Amniotic epithelial cell (primary cell): ENCODE measurements at regions not wholly inside any gene's neighbourhood (a gene's known extent, or its start where the extent isn't known, plus 50 kb on each side); places are given as distances from the start of the nearest gene placed in this dataset.
"Not testable (repeated sequence)": the region's sequence is repeated elsewhere in the genome, so short reads cannot be mapped to it uniquely, and the experiment has no call there.

Experiments used
- DNase-seq: peaks from one replicate; pipeline ENCODE4 v3.0.0-alpha.2; 2010; ENCODE audit warnings: low read depth

DNA sequence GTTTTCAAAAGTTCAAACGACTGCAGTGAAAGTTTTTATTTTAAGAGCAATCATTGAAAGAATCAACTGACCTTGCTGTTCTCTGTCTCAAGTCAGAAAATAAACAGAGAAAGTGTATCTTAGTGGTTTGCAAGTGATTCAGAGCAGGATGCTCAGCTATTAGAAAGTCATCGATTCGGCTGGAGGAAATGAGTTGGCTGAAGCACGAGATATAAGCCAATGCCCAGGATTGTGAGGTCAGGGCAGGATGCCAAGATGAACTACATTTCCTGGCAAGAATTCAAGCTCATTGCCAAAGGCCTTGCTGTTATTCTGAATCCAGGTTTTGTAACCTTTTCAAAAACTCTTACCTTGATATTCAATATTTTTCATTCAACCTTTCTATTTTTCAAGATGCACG lies 541.4 kb upstream of the BOD1L1 start:
- DNase-seq = peak; percentile 74

DNA sequence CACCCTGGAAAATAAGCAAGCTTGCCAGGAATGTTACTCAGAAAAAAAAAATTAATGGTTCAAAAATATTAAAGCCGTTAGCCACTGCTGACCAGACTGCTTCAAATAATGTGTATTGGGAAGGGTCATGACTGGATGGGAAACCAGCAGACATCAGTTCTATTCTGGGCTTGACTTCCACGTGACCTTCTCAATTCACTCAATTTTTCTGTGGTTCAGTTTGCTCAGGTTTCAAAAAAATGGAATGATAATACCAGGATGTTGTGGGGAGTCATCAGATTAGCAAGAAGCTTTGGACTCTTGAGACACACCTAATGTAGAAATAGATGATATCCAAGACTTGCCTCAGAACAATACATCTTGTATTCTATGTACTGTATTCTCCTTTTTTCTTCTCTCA lies 541.9 kb upstream of the BOD1L1 start:
- DNase-seq = peak; percentile 72

DNA sequence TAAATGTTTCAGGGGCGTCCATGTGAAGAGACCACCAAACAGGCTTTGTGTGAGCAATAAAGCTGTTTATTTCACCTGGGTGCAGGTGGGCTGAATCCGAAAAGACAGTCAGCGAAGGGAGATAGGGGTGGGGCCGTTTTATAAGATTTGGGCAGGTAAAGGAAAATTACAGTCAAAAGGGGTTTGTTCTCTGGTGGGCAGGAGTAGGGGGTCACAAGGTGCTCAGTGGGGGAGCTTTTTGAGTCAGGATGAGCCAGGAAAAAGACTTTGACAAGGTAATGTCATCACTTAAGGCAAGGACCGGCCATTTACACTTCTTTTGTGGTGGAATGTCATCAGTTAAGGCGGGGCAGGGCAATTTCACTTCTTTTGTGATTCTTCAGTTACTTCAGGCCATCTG lies 542.4 kb upstream of the BOD1L1 start:
- not testable (repeated sequence) for DNase-seq

DNA sequence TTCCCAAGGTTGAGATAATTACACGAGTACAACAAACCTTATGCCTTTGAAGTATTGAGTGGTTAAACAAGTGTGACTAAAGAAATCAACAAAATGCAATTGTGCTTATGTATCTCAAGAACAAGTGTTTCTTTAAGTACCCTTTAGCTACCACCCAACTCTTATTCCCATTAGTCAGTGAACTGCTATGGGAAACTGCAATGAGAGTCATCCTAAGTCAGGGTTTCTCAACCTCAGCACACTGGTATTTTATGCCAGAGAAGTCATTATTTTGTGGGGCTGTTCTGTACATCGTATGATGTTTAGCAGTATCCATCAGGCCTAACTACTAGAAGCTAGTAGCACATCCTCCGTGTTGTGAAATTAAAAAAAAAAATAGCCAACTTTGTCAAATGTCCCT lies 549.1 kb upstream of the BOD1L1 start:
- no peak for DNase-seq

DNA sequence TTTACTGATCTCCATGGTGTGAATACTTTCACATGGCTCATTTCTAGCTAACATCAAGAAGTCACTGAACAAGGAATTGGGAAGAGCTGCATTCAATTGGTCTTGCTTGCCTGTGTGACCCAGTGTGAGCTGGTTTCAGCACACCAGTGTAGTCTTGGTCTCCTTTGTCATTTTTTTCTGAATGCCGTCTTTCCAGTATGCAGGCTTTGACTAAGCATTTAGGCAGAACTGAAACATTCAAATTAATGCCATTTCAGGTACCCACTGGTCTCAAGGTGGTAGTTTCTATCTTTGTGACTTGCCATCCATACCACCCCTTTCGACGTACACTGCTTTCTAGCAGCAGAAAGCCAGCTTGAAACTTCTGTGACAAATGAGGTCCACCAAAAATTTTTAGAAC lies 550.5 kb upstream of the BOD1L1 start:
- no peak for DNase-seq

DNA sequence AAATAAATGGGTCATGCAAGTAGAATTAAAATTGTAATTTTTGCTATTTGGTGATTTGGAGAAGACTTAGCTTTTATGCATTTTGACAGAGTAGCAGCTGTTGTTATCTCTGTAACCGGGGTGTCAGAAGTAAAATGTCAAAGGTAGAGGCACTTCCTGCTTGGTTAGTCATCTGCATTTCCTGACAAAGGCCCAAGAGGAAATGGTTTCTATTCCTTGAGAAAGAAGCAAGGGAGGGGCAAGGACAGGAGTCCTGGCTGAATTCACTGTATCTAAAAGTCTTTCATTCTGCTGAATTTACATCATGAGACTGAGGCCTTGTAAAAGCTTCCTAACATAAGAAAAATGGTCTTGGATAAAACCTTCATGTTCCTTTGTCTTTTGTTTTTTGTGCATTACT lies 550.9 kb upstream of the BOD1L1 start:
- peak; percentile 7 for DNase-seq

DNA sequence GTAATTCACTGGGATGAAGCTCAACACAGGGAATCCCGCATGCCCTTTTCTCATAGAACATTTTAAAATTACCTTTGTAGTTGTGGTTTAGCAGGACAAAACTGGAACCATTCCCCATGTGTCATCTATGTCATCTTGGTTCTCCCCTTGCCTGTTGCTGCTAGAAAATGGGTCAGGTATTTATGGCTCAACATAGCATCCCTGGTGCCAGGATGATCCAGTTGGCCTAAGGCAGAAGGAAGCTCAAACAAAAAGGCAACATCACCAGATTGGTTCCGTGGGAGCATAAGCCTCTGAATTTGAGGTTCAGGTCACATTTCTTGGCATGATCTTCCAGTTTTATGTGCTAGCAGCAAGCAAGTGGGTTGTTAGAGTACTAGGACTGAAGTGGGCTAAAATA lies 552.6 kb upstream of the BOD1L1 start:
- DNase-seq = no peak

DNA sequence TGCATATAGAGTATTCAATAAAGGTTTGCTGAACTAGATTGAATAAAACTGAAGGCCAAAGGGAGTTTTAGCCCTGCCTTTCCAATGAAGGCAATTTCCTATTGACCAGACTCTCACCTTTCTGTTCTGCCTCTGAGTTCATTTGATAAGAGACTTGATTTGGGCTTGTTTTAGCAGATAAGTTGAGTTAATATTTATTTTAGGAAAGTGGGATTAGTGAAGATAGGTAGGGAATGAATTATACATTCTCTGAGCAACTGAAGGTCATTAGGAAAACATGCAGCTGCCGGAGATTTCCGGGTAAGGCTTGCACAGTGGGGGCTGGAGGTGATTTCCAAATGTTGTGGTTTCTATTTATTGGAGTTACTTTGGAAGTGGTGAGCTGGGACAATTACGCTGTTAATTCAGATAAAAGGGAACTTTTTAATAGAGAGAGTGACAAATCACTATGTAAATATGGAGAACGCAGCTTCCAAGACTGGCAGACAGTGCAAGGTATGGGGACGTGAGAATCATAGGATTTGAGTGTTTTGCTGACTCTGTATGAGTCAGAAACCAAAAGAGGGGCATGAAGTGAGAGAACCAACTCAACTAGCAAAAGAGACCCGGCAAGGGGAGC lies 553.6 kb upstream of the BOD1L1 start:
- DNase-seq = peak; percentile 15

DNA sequence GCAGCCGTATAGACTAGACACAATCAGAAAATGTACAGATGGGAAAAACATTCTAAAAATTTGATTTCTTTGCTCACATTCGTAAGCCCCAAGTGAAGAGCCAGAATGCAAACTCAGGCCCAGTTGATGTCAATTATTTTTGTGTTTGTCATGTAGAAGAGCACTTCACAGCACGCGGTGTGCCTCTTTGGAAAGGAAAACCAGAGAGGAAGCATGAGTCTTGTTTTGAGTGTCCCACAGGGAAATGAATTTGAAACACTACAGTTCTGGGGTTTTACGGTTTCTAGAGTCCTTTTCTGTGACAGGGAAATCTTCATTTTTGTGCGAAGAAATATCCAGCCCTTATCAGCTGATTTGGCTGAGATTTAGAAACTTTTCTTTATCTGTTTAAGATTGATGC lies 554.6 kb upstream of the BOD1L1 start:
- DNase-seq = no peak

DNA sequence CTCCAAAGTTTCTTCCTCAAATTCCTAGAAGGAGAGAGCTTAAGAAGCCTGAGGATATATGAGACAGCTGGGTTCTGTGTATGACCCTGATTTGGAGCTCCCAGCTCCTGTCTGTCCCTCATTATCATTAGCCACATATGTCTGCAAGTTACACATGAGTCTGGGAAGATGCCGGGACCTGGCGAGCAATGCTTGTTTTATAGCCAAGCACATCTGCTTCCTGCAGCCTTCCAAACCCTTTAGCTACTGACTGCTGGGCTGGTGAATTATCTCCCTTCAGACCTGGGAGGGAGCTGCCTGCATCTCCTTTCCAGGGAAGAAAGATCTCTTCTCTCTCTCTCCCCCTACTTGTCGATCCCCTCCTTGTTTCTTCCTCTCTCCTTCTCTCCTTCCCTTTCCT lies 556.7 kb upstream of the BOD1L1 start:
- no peak for DNase-seq

DNA sequence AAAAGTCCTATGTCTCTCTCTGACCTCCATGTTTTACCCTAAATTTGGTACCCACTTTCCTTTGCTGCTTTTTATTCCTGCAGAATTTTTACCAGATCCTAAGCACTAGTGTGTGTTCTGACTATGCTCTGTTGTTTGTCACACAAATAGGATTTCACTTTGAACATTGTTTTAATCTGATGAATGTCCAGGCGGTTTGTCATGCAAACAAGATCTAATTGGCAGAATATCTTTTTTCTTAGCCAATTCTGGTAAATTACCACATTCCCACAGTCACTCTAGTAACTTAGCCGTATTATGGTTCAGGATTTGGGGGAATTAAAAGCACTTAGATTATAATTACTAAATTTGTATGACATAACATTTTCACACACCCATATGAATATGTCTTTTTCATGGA lies 557.2 kb upstream of the BOD1L1 start:
- DNase-seq = no peak

DNA sequence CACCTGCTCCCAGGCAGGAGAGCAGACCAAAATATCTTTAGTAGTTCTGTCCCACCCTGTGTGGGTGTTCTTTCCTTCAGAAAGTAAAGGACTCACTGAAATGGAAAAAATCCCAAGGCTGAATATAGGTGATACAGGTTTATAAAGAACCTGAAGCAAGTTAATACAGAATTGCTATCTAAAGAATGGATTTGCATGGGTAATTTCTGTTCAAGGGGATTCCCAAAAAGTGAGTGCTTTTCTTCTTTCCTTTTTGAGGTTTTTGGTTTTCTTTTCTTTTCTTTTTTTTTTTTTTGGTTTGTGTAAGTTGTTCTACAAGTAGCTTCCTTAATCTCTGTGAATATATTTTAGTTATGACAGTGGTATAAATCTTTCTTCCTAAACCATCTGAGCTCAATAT lies 560.7 kb upstream of the BOD1L1 start:
- no peak for DNase-seq

DNA sequence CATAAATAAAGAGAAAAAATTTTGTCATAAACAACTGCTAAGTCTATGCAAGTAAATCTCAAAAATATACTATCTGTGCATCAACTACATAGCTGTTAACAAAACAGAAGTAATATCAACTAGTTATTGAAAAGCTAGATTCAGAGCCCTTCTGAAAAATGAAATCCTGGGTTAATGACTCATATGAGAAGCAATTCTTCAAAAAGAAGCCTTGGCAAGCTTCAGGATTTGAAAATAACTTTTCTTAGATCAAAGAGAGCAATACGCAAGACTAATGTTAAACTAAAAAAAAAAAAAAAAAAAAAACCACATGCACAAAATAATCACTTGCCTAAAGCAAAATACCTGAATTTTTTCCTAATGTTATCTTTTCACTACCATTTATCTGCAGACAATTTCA lies 566.1 kb upstream of the BOD1L1 start:
- DNase-seq = no peak

DNA sequence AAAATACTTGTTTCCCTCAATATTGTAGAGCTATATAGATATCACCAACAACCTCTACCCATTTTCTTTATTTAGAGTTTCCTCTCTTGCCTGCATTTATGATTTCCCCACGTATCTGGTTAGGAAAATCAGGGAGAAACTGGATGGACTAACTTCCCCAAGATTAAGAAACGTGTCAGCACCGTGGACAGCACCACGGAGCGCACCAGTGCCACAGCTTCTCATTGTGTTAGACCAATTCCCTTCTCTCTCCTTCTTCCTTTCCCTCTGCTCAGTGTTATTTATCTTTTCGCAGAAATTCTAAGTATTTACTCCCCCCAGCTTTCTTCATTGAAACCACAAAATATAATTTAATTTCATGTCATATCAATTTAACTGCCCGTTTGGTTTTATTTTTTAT lies 568.6 kb upstream of the BOD1L1 start:
- peak; percentile 70 for DNase-seq

DNA sequence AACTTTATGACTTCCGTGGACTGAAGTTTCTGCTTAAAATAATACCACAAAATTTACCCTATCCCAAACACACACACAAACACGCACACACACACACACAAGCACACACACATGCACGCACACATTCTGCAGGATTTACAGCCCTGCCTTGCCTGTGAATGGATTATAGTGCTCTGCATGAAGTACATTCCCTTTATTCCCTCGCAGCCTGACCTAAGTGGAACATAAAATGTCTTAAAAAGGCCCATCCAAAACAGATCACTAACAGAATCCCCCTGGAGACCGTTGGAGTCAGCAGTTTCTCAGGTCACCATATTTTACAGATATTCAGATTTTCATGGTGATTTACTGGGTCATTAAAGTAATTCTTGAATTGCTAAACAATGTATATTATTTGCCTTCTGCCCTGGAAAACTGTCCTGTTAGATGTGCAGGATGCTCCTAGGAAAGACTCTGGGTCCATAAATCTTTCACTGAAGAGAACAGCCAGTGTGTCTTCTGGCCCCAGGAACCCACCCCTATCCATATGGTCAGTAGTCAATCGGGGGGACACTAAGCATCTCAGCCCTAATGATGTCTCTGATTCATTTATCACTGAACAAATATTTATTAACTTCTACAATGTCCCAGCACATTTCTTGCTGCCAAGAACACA lies 587.7 kb upstream of the BOD1L1 start:
- no peak for DNase-seq

DNA sequence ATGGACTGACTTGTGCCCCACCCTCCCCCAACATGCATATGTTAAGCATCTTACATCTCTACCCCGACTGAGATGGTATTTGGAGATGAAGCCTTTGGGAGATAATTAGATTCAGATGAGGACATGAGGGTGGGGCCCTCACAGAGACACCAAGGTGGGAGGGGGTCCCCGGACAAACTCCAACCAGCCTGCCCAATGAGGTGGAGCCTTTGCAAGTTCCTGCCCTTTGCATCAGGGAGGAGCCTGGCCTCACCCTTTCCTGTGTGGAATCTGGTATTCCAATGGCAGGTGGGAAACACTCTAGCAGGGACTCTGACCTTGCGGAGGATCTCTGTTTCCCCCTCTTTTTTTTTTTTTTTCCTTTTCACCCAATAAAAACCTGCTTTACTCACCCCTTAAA lies 589.9 kb upstream of the BOD1L1 start:
- DNase-seq = no peak

DNA sequence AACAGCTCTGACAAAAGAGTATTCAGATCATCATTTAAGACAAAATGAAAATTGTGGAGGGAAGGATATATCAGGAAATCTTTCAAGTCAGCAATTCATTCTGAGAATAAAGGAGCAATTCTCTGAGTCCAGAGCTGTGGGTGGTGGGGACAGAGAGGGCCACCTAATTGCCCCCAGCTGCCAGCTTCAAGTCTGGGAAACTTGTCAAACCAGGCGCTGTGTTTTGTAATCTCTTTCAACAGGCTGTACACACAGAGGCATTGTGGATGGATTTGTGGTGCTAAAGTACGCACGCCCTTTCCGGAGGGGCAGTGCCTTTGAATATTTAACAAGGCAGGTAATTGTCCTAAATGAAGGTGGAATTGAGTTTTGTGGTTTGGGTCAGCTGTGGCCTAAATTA lies 591.1 kb upstream of the BOD1L1 start:
- DNase-seq = no peak

DNA sequence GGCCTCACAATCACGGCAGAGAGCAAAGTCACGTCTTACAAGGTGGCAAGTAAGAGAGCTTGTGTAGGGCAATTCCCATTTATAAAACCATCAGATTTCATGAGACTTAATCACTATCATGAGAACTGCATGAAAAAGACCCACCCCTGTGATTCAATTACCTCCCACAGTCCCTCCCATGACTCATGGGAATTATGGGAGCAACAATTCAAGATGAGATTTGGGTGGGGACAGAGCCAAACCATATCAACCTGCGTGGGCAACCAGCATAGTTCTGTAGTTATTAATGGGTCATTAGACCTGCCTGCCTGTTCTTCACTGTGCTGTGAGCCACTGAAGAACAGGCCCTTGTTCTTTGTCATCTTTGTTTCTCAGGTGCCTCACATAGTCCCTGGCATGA lies 593.7 kb upstream of the BOD1L1 start:
- DNase-seq = no peak

DNA sequence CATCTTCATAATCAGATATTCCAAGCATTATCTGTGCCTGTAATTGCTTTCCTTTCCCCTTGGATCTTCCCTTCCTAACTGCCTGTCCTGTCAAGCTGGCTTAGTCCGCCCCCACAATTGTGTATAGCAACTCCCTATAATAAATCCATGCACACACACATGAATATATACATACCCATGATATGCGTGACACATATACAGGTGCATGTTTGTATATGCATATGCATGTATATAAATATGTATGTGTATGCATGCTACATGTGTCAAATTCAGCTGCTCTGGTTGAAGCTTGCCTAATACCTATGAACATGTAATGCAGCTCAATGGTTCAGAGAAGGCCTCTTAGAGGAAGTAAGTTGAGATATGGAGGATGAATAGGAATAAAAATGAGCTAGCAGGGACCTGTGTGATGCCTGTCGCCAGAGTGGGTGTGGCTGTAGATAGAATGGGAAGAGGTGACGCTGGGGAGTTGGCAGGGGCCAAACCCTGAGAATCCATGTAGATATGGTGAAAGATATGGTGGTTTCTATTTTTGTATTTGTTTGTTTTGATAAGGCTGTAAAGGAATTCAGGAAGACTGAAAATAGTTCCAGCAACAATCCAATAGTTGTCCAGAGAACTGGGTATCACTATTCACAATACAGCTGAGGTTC lies 595.0 kb upstream of the BOD1L1 start:
- no peak for DNase-seq

DNA sequence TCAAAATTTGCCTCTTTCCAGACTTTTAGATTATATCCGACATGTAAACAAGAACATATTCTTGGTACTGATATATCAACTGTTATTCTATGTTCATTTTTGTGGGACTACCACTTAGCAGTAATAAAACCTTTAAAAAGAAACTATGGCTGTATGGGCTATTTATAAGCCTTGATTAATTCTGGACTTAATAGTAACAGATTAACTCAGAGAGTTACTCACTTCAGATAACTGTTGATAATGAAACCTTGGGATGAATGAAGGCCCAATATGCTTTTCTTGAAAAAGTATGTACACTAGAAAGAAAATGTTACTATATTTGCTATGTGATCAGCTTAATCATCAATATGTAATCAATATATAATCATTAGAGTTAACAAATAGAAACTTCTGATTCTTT lies 595.9 kb upstream of the BOD1L1 start:
- no peak for DNase-seq

DNA sequence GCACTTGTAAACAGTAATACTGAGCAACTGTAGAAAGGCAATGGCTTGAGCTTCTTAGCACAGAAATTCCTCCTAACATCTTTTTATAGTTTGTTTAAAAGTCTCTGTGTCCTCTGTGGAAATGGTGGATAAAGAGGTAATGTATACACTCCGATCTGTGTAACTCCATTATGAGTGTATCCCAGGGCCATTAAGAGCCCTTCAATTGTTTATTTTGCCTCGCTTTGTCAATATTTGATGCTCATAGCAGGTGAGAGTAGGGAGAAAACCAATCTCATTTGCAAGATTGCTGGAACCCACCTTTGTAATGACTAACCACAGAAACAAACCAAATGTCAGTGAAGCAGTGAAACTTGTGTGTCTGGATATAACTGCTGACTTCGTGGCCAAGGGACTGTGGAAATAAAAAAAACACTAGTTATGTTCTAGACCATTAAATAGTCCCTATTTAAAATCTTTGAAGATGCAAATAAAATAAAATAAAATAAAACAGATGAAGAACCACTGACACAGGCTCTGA lies 598.2 kb upstream of the BOD1L1 start:
- DNase-seq = no peak

DNA sequence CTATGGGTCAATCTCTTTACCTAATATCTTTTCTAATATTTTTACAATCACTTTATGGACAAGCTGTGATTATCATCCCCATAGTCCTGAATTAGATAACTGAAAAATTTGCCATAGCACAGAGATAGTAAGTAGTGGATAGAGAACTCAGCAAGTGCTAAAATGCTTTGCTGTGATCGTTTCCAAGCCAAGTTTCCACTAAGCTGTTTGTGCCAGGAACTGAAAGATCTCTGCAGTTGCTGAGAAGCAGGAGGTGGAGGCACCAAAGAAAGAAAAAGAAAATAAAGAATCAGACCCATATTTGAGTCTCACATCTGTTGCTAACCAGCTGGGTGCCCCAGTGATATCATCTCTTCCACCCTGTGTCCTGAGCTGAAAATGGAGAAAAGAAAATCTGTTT lies 605.6 kb upstream of the BOD1L1 start:
- no peak for DNase-seq

DNA sequence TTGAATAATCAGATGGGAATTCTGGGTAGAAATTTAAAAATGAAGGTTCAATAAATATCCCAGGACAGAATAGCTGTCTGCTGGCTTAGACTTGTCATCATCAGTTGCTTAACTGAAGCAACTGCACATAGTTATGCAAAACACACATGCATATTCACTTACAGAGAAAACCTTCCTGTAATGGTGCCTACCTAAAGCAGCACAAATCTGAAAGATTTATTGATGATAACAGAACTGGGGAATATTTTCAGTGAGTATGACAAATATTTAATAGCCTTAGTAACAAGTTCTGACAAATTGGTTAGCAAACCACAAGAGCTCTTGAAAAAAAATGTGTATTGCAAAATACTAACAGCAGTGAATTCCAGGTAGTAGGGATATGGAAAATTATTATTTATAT lies 606.8 kb upstream of the BOD1L1 start:
- DNase-seq = peak; percentile 55

DNA sequence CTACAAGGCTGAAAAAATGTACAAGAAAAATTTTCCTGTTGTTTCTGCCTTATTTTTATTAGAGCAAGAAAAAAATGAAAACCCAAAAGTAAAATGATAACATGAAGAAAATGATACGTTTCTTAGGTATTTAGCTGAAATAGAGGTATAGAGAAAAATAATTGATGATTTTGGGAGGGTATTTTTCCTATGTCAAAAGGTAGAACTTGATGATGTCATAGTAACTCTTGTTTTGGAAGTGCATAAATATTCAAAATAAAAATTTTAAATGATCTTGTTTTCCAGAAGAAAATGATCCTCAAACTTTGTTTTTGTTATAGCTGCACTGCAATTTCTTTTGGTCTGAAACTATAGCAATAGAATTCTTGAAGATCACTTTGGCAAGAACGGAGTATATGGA lies 608.8 kb upstream of the BOD1L1 start:
- DNase-seq = no peak
